DMS153 (cell line): ENCODE measurements at regions not wholly inside any gene's neighbourhood (a gene's known extent, or its start where the extent isn't known, plus 50 kb on each side); places are given as distances from the start of the nearest gene placed in this dataset.
"Not testable (repeated sequence)": the region's sequence is repeated elsewhere in the genome, so short reads cannot be mapped to it uniquely, and the experiment has no call there.

ENCODE experiments used
- DNase-seq: peaks from one replicate; lab custom pipeline; 2025; lab: John Stamatoyannopoulos, UW

DNA sequence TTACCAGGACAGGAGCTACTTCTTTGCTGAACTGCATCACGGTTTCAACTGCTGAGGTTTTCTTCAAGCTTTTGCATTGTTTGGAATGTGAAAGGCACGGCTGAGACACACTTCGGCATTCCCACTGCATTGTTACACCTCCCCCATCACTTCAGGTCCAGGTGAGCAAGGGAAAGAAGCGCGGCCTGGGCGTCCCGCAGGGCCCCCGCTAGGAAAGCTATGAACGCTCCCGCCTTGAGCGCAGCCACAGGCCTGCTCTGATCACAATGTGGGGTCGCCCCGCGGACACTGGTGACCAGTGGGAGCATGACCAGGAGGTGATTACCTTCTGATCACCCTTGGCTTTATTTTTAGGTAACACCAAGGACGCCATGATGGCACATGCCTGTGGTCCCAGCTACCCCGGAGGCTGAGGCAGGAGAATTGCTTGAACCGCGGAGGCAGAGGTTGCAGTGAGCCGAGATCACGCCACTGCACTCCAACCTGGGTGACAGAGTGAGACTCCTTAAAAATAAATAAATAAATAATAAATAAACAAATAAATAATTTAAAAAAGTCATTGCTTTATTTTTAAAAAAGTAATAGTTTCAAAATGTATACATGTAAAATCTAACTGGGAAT, 82.2 kb upstream of the ANTXRL start:
- not testable (repeated sequence) for DNase-seq

- not testable (repeated sequence) for DNase-seq
These were observed 76.4 kb upstream of the ANTXRL start for GRCh38 chr10:46210427-46210826.

DNA sequence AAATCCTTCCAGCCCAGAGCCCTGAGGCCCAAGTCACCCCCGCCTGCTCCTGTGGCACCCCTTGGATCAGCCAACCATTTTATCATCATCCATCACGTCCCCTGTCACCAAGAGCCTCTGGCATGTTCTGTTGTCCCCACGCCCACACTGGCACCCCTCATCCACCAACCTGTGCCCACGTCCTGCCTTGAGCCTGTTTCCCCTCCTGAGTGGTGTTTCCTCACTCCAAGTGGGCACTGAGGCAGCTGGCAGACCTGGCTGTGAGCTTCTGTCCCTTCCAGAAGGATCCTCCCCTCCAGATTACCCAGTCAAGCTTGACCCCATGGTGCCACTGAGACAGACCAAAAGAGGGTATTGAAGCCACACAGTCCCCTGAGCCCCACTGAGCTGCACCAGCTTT, 71.4 kb upstream of the ANTXRL start:
- no peak for DNase-seq

- DNase-seq = no peak
These were observed 70.7 kb upstream of the ANTXRL start for GRCh38 chr10:46216003-46216634.

GRCh38 chr10:46216836-46217751, 69.7 kb upstream of the ANTXRL start:
- no peak for DNase-seq

- DNase-seq = no peak
These were observed 68.9 kb upstream of the ANTXRL start for GRCh38 chr10:46217752-46218453.

DNA sequence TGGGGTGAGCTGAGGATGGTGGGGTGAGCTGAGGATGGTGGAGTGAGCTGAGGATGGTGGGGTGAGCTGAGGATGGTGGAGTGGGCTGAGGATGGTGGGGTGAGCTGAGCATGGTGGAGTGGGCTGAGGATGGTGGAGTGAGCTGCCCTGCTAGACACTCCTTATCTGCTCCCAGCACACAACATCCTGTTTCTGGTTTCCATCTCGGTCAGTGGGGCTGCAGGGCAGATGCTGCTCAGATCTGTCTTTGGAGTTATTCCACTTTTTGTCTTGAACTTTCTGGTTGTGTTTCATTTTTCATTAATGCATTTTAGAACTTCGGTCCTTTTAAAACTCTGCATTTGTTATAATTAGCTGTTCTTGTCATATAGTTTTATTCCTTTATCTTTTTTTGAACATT, 67.9 kb upstream of the ANTXRL start:
- DNase-seq = no peak

DNA sequence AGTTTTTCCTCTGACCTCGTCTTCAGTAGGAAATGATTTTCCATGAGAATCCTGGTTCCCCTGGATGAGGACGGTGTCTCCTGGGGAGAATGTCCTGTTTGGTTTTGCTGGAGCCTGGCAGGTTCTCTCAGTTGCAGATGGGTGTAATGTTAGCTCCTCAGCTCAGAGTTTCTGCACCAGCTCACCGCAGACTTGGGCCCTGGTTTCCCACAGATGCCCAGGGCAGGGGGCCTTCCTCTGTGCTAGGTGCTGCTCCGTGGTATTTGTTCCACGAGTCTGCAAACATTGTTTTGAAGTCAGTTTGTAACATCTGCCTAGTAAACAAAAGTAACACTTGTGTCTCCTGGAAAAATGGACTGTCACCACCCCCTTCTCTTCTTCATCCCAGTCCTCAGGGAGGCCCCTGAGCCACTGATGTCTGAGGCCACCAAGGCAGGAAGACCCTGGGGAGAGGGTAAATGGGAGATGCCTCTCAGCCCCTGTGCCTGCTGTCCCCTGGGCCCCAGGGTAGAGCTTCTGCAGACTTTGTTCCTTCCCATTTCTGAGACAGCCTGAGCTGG, 67.3 kb upstream of the ANTXRL start:
- not testable (repeated sequence) for DNase-seq

- no peak for DNase-seq
These were observed 66.6 kb upstream of the ANTXRL start for GRCh38 chr10:46220187-46220586.

- DNase-seq = no peak
These were observed 65.8 kb upstream of the ANTXRL start for GRCh38 chr10:46220872-46221538.

DNA sequence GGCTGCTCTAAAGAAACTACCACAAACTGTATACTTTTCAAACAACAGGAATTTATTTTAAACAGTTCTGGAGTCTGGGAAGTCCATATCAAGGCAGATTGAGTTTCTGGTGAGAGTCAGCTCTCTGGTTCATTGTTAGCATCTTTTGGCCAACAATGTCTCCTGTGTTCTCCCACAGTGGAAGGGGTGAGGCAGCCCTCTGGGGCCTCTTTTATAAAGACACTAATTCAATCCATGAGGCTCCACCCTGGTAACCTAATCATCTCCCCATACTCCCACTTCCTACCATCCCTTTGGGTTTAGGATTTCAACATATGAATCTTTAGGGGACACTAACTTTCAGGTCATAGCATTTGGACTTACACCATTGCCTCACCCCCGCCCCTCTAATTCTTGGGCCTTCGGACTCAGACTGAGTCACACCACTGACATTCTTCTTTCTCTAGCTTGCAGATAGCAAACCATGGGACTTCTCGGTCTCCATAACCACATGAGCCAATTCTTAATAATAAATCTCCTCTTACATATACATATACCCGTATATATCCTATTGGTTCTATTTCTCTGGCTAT, 64.3 kb upstream of the ANTXRL start:
- DNase-seq = no peak

DNA sequence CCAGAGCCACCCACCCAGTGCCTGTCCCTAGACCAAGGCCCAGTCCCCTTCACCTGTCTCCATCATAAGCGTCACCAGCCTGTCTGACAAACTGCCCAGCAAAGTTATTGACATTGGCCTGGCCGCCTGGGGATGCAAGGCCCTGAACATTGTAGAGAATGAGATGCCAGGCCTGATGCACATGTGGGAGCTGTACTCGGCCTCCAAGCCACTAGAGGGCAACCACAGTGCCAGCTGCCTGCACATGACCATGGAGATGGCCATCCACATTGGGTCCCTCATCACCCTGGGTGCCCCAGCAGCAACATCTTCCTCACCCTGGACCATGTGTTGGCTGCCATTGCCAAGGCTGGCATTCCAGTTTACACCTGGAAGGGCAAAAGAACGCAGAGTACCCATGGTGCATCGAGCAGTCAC, 63.7 kb upstream of the ANTXRL start:
- no peak for DNase-seq

DNA sequence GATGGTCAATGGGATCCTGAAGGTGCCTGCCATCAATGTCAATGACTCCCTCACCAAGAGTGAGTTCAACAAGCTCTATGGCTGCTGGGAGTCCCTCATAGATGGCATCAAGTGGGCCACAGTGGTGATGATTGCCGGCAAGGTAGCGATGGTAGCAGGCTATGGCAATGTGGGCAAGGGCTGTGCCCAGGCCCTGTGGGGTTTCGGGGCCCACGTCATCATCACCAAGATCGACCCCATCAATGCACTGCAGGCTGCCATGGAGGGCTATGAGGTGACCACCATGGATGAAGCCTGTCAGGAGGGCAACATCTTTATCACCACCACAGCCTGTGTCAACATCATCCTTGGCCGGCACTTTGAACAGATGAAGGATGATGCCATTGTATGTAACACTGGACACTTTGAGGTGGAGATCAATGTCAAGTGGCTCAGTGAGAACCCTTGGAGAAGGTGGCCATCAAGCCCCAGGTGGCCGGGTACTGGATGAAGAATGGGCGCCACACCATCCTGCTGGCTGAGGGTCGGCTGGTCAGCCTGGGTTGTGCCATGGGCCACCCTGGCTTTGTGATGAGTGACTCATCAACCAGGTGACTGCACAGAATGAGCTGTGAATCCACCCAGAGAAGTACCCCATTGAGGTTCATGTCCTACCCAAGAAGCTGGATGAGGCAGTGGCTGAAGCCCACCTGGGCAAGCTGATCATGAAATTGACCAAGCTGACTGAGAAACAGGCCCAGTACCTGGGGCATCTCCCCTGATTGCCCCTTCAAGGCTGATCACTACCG, 63.0 kb upstream of the ANTXRL start:
- no peak for DNase-seq

- no peak for DNase-seq
These were observed 62.4 kb upstream of the ANTXRL start for GRCh38 chr10:46224414-46224682.

- DNase-seq = no peak
These were observed 61.2 kb upstream of the ANTXRL start for GRCh38 chr10:46225597-46225996.

DNA sequence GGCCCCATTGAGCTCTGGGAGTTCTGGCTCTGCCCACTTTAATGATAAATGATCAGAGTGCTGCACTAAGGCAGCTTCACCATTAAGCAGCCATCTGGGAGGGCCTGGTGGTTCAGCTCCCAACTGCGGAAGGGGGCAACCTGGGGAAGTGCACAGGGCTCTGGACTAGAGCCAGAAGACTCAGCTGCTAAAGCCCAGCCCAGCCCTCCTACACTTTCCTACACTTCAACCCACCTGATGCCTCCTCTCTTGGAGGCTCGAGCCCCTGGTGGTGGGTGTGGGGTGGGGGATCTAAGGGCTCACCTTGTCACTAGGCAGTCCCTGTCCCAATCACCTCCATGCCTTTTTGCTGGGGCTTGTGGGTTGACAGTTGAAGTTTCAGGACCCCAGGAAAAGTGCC, 60.6 kb upstream of the ANTXRL start:
- DNase-seq = no peak

- no peak for DNase-seq
These were observed 59.8 kb upstream of the ANTXRL start for GRCh38 chr10:46226900-46227558.

DNA sequence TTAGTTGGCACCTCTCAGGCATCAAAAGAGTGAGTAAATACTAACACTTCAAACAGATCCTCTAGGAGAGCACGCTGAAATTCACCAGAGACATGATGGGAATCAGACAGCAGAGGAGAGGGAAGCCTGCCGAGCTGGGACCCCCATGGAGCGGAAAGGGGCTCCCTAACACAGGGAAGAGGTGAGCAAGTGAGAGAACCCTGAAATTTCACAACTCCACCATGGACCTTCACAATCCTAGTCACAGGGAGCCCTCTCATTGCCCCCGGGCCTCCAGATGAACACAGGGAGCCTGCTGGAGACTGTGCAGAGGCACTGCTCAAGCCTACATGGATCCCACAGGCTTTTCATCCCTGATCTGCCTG, 59.2 kb upstream of the ANTXRL start:
- DNase-seq = no peak

DNA sequence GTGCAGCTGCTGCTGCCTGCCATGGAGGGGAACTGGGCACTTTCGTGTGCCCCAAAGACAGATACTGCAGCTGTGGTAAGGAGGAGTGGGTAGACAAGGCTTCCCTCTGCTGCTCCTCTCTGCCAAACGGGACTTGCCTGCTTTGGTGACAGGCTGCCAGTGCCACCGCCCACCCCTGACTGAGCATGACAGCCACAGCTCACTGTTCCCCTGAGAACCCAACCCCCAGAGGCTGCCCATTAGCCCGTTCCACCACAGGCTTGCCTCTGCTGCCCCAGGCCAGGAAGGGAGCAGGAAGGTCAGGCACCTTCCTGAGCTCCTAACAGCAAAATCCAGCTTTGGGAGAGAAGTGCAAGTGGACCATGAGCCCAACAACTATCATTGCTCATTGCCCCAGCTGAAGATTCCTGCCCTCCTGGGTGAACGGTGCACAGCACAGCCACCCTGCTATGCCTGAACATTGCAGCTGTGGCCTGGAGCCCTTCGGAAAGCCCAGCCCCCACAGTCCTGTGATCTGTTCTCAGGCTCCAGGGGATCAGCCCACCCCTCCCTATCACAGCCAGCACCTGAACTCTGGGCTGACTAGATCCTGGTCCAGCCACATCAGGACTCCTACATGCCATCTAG, 58.7 kb upstream of the ANTXRL start:
- DNase-seq = no peak
